CD4-positive, alpha-beta T cell treated with Interleukin-6 for 4 hours (primary cell): ENCODE measurements at regions not wholly inside any gene's neighbourhood (a gene's known extent, or its start where the extent isn't known, plus 50 kb on each side); places are given as distances from the start of the nearest gene placed in this dataset.
A peak's percentile ranks its signal among the peaks of the same experiment; 100 is the strongest.

Experiments
- DNase-seq: peaks from one replicate; pipeline ENCODE4 v3.0.0-alpha.2; 2020; ENCODE audit warnings: mixed read lengths

DNA sequence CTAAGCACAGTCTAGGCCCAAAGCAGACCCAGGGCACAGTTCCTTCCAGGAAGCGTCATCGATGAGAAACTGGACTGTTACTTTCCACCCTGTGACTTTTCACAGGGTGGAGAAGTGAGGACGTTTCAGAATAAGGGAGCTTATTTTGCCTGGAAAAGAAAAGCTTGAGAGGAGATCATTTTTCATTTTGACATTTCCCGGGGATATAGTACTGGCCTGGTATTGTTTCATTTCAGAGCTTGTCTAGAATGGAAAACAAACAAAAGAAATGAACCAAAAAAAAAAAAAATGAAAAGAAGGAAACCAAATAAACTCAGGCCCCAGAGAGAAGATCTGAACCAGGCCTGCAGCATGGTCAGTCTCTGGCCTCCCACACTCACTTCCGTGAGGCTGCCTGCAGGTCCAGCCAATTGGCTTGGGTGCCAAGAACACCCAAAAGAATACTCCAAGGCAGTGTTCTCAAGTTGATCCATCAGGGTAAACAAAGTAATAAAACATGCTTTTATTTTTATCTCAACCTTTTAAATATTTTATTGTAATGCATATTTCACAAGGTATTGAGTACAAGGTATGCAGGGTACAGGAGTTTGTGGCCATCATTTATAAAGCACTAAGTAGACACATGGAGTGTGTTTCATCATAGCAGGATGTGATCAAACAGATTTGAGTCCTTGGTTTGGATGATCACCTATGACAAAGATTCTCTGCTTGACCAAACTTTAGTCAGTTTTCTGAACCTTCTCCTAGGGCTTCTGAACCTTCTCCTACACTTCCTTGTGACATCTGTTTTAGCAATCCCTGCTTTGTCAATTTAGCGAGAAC, 176.9 kb upstream of the GGTLC1 start:
- no peak for DNase-seq

DNA sequence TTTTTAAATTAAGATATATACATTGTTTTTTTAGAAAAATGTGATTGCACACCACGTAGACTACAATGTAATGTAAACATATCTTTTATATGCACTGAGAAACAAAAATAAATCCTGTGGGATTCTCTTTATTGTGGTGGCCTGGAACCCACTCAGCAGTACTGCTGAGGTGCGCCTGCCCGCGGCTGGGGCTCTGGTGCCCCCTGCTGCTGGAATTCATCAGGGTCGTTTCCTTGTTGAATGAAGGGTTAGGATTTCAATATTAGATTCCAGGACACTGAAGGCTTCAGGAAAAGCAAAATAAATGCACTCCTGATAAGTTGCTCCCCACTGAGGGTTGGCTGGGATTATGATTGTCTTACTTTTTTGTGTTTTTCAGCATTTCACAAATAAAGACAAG, 175.8 kb upstream of the GGTLC1 start:
- DNase-seq = peak; percentile 44

DNA sequence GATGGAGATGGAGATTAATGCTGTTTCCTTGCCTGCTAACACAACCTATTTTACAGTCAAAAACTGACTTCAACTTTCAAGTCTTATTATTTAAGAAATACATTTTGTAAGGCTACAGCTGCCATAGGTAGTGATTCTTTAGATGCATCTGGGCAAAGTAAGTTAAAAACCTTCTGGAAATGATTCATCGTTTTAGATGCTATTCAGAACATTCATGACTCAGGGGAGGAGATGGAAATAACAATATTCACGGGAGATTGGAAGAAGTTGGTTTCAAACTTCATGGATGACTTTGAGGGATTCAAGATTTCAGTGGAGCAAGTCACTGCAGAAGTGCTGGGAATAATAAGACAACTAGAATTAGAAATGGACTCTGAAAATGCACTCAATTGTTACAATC, 174.9 kb upstream of the GGTLC1 start:
- DNase-seq = no peak

DNA sequence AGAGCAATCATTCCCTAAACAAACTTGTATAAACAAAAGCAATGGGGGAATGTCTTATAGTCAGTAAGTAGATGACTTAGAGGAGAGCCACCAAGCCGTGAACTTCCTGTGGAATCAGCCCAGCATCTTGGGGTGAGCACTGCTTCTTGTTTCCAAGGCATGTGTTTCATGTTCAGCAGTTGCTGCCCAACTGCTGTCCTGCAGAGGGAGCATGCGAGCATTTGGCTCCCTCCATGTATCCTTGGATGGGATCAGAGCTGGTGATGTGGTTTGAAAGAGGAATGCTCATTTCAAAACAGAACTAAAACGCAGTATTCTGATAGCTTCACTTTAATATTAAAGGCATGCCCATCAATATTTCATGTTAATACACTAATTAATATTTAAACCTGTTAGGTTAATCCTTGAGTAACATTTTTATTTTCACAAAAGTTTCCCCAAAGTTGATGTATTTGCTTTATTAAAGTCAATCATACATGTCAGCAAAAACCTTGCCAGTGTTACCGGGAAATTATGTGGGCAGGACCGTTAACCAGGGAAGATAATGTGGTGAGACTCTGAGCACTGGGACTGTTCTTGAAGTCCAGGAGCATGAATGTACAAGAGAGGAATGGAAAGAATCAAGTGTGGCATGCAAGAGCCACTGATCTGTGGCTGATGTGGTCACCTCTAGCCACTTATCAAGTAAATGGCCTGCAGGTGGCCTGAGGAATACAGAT, 172.1 kb upstream of the GGTLC1 start:
- no peak for DNase-seq

DNA sequence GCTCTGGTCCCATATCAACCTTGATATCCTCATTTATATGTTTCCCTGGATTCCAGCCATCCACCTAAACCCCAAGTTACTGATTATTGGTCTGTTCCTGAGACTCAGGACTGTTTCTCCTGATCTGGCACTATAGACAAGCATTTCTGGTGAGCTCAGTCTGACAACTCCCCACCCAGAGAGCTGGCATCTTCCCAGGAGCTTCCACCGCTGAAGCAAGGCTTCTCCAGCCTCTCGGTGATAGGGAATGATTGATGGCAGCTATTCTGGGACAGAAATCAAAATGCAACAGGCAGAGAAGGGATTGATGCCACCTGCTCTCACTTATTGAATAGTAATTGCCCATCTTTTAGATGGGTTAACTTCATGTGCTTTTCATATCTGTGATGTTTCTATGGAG, 169.7 kb upstream of the GGTLC1 start:
- DNase-seq = no peak

DNA sequence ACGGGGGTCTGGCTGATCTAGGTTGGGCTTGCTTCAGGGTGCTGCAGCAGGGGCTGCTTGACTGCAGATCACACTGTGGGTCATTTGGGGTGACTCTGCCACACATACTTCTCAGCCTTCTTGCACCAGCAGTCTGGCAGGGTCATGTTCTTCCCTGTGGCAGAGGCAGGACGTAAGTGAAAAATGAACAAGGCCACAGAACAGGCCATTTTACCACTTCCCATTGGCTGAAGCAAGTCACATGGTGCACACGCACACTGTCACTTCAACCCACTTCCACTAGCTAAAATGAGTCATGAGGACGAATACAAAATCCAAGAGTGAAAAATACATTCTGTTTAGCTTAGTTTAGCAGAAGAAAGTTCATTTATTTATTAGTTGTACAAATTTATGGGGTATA, 168.6 kb upstream of the GGTLC1 start:
- no peak for DNase-seq

DNA sequence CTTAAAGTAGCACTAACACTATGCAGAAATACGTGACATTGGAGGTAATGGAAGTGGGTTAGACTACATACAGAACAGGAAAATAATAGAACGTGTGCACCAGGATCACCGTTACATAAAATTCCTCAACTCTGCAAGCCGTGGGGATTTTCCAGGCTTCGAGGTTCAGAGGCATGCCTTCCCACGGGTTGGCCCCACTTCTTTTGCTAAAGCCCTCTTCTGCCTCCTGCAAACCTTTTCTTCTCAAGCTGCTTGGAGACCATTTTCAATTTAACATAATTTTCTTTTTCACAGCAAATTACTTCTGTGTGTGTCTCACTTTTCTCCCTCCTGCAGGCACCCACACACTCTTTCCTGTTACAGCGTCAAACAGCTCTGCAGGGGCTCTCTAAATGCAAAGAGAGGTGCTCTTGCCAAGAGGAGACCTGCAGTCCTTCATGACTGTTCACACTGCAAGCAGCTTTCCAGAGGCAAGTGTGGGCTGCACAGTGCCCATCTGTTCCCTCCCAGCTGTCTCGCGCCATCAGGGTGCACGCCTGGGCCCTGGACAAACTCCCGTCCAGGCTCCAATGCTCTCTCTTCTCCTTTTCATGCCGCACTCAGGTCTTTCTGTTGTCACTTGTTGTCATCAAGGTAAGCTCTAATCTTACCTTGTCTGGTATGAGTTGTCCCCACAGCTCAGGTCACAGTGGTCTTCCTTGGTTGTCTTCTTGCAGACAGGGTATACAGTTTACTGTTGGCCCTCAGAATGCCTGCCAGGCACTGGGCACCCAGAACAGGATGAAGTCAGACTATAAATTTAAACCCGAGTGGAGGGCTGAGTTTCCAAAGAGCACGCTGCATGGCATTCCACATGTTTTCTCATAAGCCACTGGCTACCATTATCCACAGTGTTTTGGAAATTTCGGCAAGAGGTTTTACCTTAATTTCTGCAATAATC, 164.8 kb upstream of the GGTLC1 start:
- no peak for DNase-seq

DNA sequence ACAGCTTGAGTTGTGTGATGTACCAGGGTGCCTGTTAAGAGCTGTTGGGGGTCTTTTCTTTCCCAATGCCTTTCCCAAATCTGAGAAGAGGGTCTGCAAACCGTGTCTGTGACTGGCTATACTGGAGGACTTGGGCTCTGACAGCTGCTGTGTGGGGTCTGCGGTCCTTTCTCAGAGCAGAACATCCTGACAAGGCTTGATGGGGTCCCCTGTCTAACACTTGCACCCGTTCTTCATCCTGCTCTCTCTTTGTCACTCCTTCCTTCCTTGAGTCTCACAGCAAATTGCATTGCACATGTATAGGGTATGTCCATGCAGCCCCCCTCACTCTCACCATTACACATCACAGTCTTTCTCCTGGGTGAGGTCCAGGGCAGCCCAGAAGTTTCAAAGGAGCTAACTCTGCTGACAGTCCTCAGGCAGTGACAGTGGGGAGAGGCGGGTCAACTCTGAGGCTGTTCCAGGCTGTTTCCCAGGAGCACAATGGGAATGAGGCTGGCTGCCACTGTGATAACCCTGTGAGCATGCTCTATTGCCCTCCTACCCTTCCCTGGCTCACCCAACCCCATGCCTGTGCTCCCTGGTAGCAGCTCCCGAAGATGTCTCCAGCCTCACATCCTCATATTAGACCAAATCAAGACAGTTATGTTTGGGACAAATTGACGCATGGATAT, 163.2 kb upstream of the GGTLC1 start:
- no peak for DNase-seq

DNA sequence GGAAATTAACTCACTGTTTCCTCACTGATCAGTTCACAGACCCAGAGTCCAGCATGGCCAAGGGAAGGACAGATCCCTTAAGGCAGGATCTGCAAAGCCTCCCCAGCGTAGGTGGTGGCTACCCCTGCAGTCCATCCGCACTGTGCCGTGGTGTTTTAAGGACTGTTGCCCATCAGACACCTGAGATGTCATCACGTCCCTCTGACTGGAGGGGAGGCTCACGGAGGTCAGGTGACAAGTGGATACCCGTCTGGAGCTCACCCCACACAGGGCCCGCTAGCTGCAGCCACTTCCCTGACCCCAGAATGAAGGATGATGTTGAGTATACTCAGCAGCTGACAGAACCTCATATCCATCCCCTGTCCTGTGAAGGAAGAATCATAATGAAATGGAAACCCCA, 161.8 kb upstream of the GGTLC1 start:
- DNase-seq = no peak

DNA sequence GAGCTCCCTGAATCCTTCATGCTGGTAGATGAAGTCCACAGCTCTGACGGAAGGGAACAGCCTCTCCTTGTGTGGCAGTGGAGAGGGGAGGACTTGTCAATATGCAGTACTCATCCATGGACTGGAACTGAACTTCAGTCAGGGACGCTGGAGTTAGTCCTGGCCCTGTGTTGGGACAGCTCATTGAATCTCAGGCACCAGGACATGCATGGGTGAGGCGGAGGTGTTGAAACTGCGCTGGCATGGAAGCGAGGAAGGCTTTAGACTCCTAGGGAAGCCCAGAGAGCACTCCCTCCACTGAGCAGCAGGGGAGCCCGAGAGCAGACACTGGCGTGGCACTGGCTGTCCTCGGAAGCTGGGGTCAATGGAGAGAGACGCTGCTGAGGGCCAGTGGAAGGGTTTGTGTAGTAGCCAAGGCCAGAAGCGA, 161.3 kb upstream of the GGTLC1 start:
- no peak for DNase-seq

DNA sequence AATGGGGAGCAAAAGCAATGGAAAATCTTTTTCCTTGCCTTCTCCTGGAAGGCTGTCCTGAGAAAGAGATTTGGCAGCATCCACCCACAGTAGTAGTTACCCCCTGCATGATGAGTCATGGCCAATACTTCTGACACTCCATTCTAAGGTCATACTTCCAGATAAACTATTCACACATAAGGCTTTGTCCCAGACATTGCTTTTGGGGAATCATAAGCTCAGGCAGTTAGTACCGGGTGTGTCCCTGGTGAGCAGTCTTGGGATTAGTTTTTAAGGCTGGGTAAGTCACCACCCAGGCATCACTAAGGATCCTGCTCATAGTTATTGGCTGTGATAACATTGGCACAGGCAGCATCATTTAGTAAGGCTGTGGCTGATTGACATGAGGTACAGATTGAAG, 160.6 kb upstream of the GGTLC1 start:
- no peak for DNase-seq

DNA sequence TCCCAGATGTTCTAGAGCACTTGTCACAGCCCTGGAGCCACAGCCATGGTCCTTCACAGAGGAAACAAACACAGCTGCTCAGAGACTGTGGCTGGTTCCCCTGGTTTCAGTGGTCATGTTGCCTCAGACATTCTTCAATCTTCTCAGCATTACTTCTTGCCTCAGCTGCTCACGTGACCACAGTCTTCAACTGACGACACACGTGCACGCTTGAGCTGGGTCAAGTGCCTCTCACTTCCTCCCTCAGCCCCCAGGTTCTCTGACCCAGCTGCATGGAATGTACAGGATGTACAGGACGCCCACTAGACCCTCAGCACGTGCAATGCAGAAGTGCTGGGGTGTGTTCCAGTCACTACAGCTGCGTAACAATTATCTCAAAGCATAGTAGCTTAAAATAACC, 159.8 kb upstream of the GGTLC1 start:
- DNase-seq = no peak

DNA sequence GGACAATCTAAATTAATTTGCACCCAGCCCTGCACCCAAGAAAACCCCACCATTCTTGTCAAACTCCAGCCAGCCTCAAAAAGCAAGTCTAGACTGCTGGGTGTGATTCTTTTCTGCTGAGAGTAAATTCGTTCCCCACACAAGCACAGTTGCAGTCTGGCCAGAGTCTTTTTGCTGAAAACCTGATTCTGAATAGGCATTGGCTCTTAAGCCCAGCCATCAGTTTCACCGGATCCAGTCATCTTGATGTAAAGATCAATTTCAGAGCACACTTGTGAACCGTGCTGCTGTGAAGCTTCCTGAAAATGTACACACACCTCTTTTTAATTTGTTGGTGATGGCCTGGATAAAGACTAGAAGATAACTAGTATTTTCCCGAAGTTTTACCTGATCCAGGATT, 159.4 kb upstream of the GGTLC1 start:
- no peak for DNase-seq

DNA sequence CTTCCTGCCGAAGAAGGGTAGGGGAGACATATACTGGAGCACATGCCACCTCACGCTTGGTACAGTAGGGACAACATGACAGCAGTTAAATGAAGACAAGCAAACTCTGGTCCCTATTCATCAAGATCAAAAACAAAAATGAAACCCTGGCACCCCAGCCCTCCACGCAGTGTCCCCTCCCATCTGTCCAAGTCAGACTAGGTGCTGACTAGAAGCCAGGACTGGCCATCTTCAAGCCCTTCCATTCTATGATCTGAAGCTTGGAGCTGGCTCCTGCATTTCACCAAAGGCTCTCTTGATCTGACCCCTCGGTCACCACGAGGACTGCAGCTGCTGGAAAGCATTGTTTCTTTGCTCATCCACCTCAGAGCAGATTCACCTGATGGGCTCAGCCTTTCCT, 158.9 kb upstream of the GGTLC1 start:
- no peak for DNase-seq

DNA sequence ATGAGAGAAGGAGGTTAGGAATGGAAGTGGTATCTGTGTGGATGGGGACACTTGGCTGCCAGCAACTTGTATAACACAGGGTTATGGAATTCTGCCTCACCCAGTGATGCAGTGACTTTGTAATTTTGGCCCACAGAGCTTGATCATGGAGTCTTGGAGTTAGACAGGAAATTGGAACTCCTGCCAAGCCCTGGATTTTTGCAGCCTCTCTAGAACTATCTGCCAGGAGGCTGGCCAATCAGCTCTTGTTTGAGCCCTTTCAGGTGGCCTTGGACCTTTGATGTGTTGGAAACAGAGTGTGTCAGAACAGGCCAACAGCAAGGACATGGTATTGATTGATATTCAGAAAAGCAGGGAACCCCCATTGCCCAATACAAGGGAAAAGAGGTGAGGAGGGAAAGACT, 157.7 kb upstream of the GGTLC1 start:
- DNase-seq = no peak

DNA sequence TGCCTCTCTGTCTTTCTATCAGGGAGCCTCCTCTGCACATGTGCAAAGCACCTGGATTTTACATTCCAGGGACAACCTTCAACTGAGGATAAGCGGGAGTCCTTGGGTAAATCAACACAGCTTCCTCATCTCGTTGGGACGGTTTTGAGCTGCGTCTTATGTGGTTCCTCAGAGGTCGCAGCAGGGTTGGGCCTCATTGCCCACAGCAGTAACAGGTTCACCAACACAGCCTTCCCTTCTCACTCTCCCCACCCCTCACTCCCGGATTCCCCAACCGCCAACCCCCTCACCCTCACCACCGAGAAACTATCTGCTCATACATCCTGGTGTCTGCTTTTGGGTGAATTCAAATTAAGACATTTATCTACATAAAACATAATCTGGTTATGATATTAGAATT, 155.8 kb upstream of the GGTLC1 start:
- no peak for DNase-seq

DNA sequence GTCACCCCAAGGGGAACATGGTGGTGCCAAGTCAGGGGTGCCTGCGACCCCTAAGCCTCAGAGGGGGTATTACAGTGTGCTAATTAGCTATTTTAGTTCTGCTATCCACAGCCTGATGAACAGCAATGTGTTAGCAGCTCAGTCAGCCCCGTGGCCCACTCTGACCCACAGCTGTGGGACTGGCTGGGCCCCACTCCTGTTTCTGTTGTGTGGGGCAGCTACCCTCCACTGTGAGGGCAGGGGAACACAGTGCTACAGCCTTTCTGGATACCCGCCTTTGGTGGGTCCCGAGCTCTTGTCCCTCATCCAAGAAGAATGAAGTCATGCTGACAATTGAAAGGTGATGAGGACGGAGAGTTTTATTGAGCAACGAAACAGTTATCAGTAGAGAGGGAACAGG, 152.5 kb upstream of the GGTLC1 start:
- no peak for DNase-seq

DNA sequence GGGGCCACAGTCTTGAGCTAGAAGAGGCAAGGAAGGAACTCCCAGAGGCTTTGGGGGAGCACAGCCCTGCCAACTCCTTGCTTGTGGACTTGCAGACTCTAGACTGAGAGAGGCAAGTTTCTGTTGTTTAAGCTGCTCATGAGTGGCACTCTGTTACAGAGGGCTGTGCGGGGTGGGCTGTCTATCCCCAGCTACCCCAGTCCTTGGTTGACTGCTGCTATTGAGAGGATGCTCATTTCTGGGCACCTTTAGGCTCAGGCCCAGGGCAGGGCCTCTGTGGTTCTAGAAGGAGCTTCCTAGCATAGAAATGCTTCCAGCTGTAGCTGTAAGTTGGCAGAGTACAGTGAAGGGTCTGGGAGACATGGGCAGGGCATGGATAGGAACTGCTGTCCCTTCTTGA, 151.3 kb upstream of the GGTLC1 start:
- no peak for DNase-seq

DNA sequence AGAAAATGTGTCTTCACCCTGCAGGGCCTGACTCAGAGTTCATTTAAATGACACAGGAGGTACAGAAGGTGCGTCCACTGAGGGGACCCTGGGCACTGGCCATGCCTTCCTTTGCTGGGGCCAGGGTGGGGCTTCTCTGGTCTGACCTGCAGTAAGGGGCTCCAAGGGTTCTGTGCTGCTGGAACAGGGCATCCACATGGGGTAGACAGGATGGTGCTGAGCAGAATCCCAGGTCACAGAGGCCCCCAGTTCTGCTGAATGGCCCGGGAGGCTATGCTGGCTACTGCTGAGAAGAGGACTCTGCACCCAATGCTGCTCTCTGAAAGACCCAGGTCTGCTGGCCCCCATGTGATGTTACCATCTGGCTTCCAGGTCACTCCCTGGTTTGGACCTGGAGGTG, 150.4 kb upstream of the GGTLC1 start:
- DNase-seq = no peak

DNA sequence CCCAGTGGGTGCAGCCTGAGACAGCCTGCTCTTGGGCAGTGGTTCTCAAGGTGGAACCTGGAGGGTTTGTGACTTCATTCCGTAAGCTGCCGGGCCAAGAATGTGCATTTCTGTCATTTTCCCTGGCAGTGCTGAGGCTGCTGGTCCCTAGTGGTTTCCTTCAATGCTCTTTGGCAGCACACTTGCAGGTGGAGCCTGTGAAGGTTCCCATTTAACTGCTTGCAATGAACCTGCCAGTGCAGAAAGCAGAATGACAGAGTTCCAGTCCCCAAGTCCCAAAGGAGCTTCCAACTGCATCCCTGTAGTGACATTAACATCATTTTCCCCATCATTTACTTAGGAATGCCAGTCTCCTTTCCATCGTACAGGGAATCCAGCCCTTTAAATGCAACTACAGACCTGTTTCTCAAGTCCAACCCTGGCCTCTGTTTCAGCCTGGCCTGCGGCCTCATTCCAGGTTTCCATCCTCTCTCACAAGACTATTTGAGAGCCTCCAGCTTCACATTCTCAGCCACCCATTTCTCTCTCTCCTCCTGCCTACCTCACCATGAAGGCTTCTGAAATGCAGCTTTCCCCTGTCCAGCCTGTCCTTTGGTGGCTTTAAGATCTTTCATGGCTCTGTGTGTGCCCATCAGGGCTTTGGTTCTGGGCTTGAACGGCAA, 149.7 kb upstream of the GGTLC1 start:
- no peak for DNase-seq

DNA sequence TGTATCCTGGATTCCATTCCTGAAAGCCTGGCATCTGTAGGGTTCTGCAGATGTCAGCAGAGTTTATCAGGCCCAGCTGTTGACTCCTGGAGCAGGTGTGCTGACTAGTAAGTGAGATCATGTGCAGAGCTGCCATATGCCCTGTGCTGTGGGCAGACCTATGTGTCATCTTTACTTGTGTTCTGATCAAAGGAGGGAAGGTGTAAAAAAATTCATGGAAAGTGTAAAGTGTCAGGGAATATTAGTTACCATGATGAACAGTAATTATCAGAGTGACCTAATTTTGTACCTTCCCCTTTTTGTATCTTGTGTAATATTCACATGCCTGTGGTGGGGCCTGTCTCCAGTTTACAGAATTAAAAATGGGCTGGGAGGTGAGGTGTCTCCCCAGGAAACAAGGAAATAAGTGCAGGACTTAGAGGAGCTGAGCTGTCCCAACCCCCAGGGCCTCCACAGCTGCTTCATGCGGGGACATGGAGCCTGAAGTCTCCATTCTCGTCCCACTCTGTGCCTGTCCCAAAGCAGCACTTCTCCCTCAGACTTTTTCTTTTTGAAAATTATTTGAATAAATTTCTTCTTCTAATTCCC, 148.2 kb upstream of the GGTLC1 start:
- no peak for DNase-seq

DNA sequence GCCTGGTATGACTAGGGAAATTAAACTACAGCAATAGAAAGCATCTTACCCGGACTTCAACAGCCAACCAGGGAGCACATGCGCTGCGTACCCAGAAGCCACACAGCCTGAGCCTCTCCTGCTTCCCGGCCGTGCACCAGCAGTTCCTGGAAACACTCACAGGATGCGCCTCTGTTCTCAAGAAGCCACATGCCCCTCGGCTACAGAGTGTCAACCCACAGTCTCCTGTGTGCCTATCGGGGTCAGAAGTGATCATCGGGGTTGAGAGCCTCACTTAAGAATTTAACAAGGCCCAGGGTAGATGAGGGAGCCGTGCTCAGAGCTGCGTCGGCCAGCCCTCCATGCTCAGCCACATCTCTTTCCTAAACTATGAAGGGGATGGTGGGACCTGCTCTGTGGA, 147.2 kb upstream of the GGTLC1 start:
- no peak for DNase-seq
